DOHH2 (cell line): ENCODE measurements at regions not wholly inside any gene's neighbourhood (a gene's known extent, or its start where the extent isn't known, plus 50 kb on each side); places are given as distances from the start of the nearest gene placed in this dataset.

Experiments
- H3F3A ChIP-seq: fragments of 200-600 bp; sonication (generic), shearing (Covaris generic); 2 replicates; pipeline ENCODE4 v1.6.0; 2016; ENCODE audit warnings: antibody characterized with exemption, mild to moderate bottlenecking; ENCODE audit not compliant: control insufficient read depth, insufficient read depth
- H3K27ac ChIP-seq: fragments of 200-600 bp; sonication (generic); 2 replicates; pipeline ENCODE4 v1.5.1; 2014; ENCODE audit warnings: low read depth, mild to moderate bottlenecking, low read length, moderate library complexity
- H3K27me3 ChIP-seq: fragments of 200-600 bp; sonication (generic); 2 replicates; pipeline ENCODE4 v1.6.1; 2014; ENCODE audit warnings: mild to moderate bottlenecking, low read length, mixed read lengths; ENCODE audit not compliant: control insufficient read depth
- H3K36me3 ChIP-seq: fragments of 200-600 bp; sonication (generic); 2 replicates; pipeline ENCODE4 v1.6.1; 2014; ENCODE audit warnings: mild to moderate bottlenecking, low read length, moderate library complexity, mixed read lengths; ENCODE audit not compliant: control insufficient read depth
- H3K4me1 ChIP-seq: fragments of 200-600 bp; sonication (generic); 2 replicates; pipeline ENCODE4 v1.6.1; 2014; ENCODE audit warnings: mild to moderate bottlenecking, low read length, mixed read lengths; ENCODE audit not compliant: control insufficient read depth
- H3K4me2 ChIP-seq: fragments of 200-600 bp; sonication (generic); 2 replicates; pipeline ENCODE4 v1.6.0; 2014; ENCODE audit warnings: mild to moderate bottlenecking, low read length, moderate library complexity
- H3K4me3 ChIP-seq: fragments of 200-600 bp; sonication (generic); 2 replicates; pipeline ENCODE4 v1.5.1; 2014; ENCODE audit warnings: mild to moderate bottlenecking, low read length, mixed read lengths
- H3K79me2 ChIP-seq: fragments of 200-600 bp; sonication (generic); 2 replicates; pipeline ENCODE4 v1.6.1; 2014; ENCODE audit warnings: mild to moderate bottlenecking, low read length, mixed read lengths; ENCODE audit not compliant: control insufficient read depth
- H3K9me2 ChIP-seq: fragments of 200-600 bp; sonication (generic); replicated peaks from 2 replicates; pipeline ENCODE4 v1.6.1; 2014; ENCODE audit warnings: mild to moderate bottlenecking, low read length, mixed read lengths; ENCODE audit not compliant: control insufficient read depth
- H3K9me3 ChIP-seq: fragments of 200-600 bp; sonication (generic); 2 replicates; pipeline ENCODE4 v1.6.1; 2014; ENCODE audit warnings: antibody characterized with exemption, low read length, mixed read lengths; ENCODE audit not compliant: control insufficient read depth, insufficient read depth
- H4K20me1 ChIP-seq: fragments of 200-600 bp; sonication (generic); 2 replicates; pipeline ENCODE4 v1.6.0; 2014; ENCODE audit warnings: low read depth, mild to moderate bottlenecking, antibody characterized with exemption, low read length, moderate library complexity; ENCODE audit not compliant: control insufficient read depth, insufficient read depth
- CTCF ChIP-seq: fragments of 200-600 bp; sonication (generic); IDR thresholded peaks from one replicate; pipeline ENCODE4 v1.5.1; 2014; ENCODE audit warnings: antibody characterized with exemption, mild to moderate bottlenecking, low read depth, low read length; ENCODE audit not compliant: poor library complexity, severe bottlenecking
- EZH2phosphoT487 ChIP-seq: fragments of 200-600 bp; sonication (generic); IDR thresholded peaks from 2 replicates; pipeline ENCODE4 v1.6.1; 2017; ENCODE audit warnings: borderline replicate concordance, mild to moderate bottlenecking, antibody characterized with exemption, low read length, moderate library complexity, mixed read lengths

- H3K36me3 ChIP-seq: no peaks in the 10 kb centered on the region
- no peak overlapping the region for H3K4me3 ChIP-seq
- no peaks in the 10 kb centered on the region for H3K9me3 ChIP-seq
- TF ChIP-seq CTCF: no peak
- no peak for TF ChIP-seq EZH2phosphoT487
- H3K79me2 ChIP-seq: no peaks in the 10 kb centered on the region
- no peak overlapping the region for H3K27ac ChIP-seq
- no peaks in the 10 kb centered on the region for H4K20me1 ChIP-seq
- no peak overlapping the region for H3K4me2 ChIP-seq
- H3F3A ChIP-seq: no peaks in the 10 kb centered on the region
- no peaks in the 10 kb centered on the region for H3K27me3 ChIP-seq
- H3K4me1 ChIP-seq: no peaks in the 10 kb centered on the region
- H3K9me2 ChIP-seq: no peaks in the 10 kb centered on the region
Measured at GRCh38 chr19:13615890-13616289, 109.6 kb upstream of the CACNA1A start.

- TF ChIP-seq EZH2phosphoT487 (no peak), CTCF (no peak)
- Histone ChIP-seq H3K4me3 (no peak overlapping the region), H3K36me3 (no peaks in the 10 kb centered on the region), H3K27me3 (no peaks in the 10 kb centered on the region; the same call in 1 of the 2 replicates), H3K9me3 (no peaks in the 10 kb centered on the region), H3K4me1 (no peaks in the 10 kb centered on the region), H3K9me2 (no peaks in the 10 kb centered on the region), H3K79me2 (no peaks in the 10 kb centered on the region), H3K4me2 (no peak overlapping the region), H3K27ac (no peak overlapping the region), H3F3A (no peaks in the 10 kb centered on the region), H4K20me1 (no peaks in the 10 kb centered on the region)
Measured at GRCh38 chr19:13613447-13613846, 107.2 kb upstream of the CACNA1A start.

- no peaks in the 10 kb centered on the region for H3K9me3 ChIP-seq
- no peaks in the 10 kb centered on the region for H4K20me1 ChIP-seq
- TF ChIP-seq CTCF (no peak), EZH2phosphoT487 (no peak)
- no peak overlapping the region for H3K27ac ChIP-seq
- no peak overlapping the region for H3K4me2 ChIP-seq
- no peaks in the 10 kb centered on the region for H3K4me1 ChIP-seq
- no peaks in the 10 kb centered on the region for H3F3A ChIP-seq
- H3K27me3 ChIP-seq: no peaks in the 10 kb centered on the region; the same call in 1 of the 2 replicates
- no peaks in the 10 kb centered on the region for H3K79me2 ChIP-seq
- H3K36me3 ChIP-seq: no peaks in the 10 kb centered on the region
- H3K9me2 ChIP-seq: no peaks in the 10 kb centered on the region
- H3K4me3 ChIP-seq: no peak overlapping the region
Measured at GRCh38 chr19:13611596-13611995, 105.3 kb upstream of the CACNA1A start.
